GM21360 (cell line): ENCODE measurements at regions not wholly inside any gene's neighbourhood (a gene's known extent, or its start where the extent isn't known, plus 50 kb on each side); places are given as distances from the start of the nearest gene placed in this dataset.

Experiments used
- ATAC-seq: cut with Tn5 transposase; IDR thresholded peaks from one replicate; pipeline ENCODE4 v1.9.1; 2021; ENCODE audit warnings: mild to moderate bottlenecking, moderate library complexity; ENCODE audit not compliant: unreplicated experiment

DNA sequence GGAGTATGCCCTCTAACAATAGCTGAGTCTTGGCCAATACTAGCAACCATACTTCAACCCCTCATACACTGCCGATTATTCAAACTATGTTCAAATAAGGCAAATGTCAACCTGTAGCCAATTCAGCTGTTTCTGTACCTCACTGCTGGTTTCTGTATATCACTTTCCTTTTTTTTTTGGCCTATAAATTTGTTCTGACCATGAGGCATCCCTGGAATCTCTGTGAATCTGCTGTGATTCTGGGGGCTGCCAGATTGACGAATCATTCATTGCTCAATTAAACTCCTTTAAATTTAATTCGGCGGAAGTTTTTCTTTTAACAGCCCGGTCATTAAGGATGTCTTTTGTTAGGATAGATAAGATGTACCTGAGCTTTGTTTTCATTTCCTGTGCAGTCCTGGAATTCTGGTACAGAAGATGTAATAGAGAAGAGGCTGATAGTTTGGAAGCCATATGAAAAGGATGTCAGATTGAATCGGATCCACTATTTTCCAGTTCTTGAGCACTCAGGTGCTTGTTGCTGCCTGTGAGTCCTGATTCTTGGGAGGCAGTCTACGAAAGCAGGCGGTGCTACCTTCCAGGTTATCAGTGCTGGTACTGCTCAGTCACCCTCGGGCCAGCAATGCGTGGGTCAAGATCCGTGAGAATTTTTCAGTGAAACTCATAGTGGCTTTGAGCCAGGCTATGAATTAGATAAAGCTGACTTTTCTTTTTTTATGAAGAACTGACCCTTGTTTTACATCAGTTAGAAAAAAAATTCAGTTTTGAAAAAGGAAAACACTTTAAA lies 106.2 kb upstream of the TUT7 start:
- ATAC-seq: no peak

DNA sequence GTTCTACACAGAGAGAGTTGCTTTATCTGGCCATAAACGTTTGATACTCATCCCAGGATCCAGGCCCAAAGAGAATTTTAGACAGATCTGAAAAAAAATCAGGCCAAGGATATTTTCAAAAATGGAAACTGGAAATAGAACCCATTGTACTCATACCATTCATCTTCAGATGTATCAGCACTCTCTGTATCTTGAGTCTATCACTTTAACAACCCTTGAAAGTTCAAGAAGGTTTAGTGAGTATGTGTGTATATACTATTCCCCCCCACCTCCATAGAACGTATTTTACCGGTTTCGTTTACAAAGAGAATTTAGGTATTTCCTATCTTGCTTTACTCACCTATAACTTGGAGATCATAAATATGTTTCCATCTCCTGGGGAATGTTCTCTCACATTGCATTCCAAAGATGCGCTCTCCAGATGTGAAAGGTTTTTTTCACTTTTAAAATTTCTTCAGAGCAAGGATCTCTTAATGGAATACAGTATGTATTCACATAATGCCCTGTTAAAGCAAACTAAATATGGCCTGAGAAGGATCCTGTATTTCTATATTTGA lies 105.5 kb upstream of the TUT7 start:
- ATAC-seq: no peak

DNA sequence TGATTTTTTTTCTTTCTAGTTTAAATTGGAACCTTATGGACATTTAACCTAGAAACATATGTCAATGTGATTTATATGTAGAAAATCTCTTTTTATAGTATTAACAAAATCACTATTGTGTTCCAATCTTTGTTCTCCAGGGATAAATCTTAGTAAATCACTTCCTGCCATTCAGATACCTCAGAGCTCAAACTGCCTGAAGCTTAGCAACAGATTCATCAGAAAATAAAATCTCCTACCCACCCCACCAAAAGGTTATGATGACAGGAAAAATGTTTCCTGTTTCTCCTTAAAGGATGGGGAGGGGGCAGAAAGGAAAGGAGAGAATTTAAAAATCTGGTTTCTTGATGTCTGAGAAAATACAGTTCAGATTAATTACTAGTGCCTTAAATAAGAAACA lies 105.0 kb upstream of the TUT7 start:
- no peak for ATAC-seq

DNA sequence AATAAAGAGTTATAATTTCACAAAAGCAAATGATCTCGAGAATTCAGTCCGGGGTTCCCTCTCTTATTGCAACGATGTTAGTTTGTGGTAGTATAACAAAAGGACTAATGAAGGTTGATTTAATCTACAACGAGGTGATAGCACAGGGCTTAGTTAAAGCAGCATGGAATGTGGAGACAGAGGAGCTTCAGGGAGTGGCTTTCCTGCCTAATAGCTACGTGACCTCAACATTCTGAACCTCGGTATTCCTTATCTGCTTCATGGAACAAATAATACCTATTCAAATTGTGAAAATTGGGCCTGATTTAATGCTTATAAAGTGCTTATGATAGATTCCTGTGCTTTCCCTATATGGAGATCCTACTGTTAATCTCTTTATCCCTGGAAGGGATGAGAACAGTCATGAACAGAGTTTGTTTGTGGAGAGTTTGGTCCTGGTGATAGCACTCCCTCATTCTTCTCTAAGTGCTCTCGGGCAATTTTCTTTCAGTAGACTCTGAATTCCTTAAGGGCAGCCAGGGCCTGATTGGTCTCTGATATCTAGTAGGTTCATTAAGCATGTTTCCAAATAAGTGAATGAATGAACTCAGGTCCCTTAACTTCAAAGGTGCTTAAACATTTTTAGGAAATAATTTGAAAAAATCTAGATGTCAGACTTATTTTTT lies 104.1 kb upstream of the TUT7 start:
- ATAC-seq: no peak

DNA sequence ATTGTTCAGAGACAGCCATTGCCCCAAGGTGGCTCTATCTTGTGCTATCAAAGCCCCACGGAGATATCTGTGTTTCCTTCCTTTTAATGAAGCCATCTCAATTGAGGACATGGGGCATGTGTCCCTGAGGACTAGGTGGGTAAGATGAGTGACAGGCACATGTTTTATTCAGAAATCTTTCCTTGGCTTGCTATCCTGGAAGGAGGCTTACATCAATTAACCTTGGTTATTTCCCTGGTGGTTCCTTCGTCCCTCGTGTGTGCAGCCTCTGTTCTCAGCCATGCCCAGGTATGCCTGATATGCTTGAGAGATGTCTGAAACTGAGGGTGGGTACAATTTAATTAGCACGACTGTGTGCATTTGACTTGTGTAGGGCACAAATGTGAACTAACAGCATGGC lies 102.2 kb upstream of the TUT7 start:
- ATAC-seq: no peak

GRCh38 chr9:86454701-86455615 lies 100.7 kb upstream of the TUT7 start:
- no peak for ATAC-seq

DNA sequence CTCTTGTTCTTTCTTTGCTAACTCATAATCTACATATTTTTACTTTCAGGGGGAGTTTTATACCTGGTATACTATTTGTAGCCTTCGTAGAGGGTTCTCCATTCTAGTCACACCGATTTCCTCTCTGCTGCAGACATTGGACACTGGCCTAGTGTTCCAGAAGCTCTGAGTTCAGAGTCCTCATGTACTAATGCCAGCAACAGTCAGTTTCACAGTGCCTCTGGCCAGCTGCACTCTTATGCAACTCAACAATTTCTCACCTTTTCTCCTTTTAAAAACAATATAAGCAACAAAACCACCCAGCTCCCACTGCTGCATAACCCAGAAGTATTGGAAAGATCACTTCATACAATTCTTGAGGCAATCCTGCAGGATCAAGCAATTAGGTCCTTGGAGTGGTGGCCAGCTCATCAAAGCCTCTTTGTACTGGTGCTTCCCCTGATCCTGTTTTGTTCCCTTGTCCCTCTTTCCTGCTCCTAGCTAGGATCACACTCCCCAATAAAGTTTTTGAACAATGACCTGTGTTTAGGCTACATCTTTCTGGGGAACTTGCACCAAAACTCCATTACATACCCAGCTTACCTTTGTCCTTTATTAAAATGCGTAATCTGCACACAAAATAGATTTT lies 98.1 kb upstream of the TUT7 start:
- ATAC-seq: no peak

DNA sequence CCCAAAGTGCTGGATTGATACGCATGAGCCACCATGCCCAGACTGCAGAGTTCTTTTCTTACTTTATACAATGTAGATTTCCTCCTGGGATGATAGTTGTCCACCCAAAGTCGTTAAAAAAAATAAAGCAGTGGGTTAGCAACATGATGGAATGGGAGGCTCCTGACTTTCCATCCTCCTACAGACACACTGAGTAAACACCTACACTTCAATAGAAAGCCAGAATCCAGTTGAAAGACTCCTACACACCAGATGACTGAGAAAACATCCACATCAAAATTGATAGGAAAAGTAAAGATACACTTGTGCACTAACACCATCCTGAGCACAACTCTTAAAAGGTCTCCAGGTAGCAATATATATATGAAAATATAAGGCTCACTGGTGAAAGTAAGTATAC lies 95.0 kb upstream of the TUT7 start:
- ATAC-seq: no peak

- ATAC-seq: no peak
These were observed 91.5 kb upstream of the TUT7 start for GRCh38 chr9:86445671-86446070.

DNA sequence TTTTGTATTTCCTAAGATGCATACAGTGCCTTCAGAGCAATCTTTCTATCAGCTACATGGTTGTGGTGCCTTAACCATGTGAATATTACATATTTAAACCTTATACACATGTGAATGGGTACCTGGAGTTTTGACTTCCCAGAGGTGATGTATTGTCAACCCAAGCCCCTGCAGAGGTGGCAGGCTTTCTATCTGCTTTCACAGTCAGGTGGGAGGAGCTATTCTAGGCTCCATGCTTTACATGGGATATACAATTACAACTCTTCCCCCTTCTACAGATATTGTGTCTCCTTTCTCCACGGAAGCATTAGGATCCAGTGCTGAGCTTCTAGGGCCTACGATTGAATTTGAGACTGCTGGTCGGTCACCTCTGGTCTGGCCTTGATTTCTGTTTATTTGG lies 89.8 kb upstream of the TUT7 start:
- ATAC-seq: no peak

- no peak for ATAC-seq
These were observed 80.0 kb upstream of the TUT7 start for GRCh38 chr9:86434039-86434726.

- ATAC-seq: no peak
These were observed 70.2 kb upstream of the TUT7 start for GRCh38 chr9:86424251-86424891.

DNA sequence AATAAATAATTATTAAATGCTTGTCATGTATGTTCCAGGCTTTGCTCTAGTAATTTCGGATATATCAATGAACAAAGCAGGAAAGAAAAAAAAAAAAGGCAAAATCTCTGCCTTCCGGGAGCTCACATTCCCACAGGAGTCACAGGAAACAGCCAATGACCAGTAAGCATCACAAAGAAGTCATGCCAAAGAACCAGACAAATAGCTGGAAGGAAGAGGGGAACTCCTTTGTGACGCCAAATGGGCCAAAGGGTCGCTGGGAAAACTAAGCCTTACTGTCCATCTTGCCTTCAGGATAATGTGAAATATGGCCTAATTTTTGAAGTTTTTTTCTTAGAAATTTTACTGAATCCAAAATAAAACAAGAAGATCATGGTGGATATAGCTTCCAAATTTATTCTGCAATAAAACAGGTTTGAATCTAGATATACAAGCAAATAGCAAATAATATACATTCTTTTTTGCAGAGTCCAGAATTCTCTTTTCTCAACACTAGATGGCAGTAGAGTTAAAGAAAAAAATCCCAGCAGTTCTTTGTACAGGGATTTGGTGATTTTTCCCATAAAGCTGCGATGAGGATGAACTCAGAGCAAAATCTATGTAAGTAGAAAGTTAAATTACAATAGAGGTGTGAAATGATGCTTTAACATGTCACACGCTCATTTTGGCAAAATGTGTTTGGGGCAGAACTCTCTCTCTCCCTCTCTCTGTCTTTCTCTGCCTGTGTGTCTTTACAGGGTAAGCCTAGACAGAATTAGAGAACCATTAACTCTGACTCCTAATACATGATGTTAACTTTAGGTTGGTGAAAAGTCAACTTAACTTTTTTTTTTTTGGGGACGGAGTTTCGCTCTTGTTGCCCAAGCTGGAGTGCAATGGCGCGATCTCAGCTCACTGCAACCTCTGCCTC lies 60.0 kb upstream of the TUT7 start:
- no peak for ATAC-seq

GRCh38 chr9:86410281-86410680 lies 56.1 kb upstream of the TUT7 start:
- ATAC-seq: no peak

DNA sequence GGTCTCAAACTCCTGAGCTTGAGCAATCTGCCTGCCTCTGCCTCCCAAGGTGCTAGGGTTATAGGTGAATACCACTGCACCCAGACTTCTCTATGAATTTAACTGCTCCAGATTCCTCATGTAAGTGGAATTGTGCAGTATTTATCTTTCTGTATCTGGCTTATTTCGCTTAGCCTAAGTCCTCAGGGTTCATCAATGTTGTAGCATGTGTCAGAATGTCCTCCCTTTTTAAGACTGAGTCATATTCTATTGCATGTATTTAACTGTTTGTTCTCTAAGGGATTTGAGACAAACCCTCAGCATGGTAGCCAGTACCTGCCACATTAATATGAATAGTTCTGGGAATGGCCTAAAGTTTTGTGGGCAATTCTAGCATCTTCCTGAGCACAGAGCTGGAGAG lies 53.9 kb upstream of the TUT7 start:
- no peak for ATAC-seq

DNA sequence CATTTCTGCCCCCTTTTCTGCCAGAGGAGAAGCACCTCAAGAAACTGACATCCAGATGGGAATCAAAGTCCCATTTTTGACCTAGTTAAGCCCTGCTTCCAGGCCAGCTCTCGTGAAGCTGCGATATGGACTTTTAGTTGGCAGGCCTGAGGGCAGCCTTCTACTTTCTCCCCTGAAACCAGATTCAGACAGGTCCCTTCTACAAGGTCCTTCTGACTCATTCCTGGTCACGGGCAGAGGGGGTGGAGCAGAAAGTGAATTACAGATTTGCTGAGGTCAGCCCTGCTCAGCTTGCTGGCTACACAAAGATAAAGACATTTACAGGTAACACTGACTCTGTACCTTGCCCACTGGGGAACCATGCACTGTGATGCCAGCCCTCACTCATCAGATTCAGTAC lies 52.8 kb upstream of the TUT7 start:
- no peak for ATAC-seq

DNA sequence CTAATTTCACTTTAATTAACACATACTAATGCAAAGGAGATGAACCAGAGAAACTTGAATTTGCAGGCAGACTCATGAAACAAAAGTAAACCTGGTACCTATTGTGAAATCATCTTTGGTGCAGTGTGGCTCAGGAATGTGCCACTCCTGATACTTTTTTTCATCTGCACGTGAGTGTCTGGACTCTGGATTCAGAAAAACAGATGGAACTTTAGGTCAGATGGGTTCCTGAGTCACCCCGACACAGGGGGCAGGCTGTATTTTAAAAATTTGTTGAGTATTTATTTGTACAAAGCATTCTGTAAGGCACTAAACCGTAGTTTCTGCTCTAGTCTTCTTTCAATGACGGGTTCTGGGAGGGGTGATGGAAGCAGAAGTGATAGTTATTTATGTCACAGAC lies 52.2 kb upstream of the TUT7 start:
- no peak for ATAC-seq

GRCh38 chr9:86405926-86406325 lies 51.7 kb upstream of the TUT7 start:
- ATAC-seq: no peak

- ATAC-seq: no peak
These were observed 50.9 kb upstream of the TUT7 start for GRCh38 chr9:86405086-86405491.
